ENCODE measurements at regions not wholly inside any gene's neighbourhood (a gene's known extent, or its start where the extent isn't known, plus 50 kb on each side); places are given as distances from the start of the nearest gene placed in this dataset.

DNA sequence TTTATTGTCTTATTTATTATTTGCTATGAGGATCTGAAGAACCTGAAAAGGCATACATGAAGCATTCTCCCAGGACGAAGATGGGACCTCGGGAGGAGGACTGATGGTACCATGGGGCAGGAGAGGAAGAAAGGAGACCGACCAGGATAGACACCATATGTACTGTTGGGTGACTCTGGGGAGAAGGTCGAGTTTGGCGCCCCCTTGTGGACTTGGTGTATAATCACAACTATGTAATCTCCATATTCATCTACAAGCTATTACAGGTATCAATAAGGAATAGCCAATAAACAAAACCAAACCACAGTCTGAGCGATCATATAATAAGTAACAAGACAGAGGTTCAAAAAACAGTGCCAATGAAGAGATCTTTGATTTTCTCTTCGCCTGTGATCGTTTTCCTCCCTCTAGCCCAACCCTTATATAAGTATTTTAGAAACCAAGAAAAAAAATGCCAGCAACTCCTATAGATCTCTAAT is 139.1 kb downstream of the SPTSSA start:
- TF ChIP-seq, protein P1, sequence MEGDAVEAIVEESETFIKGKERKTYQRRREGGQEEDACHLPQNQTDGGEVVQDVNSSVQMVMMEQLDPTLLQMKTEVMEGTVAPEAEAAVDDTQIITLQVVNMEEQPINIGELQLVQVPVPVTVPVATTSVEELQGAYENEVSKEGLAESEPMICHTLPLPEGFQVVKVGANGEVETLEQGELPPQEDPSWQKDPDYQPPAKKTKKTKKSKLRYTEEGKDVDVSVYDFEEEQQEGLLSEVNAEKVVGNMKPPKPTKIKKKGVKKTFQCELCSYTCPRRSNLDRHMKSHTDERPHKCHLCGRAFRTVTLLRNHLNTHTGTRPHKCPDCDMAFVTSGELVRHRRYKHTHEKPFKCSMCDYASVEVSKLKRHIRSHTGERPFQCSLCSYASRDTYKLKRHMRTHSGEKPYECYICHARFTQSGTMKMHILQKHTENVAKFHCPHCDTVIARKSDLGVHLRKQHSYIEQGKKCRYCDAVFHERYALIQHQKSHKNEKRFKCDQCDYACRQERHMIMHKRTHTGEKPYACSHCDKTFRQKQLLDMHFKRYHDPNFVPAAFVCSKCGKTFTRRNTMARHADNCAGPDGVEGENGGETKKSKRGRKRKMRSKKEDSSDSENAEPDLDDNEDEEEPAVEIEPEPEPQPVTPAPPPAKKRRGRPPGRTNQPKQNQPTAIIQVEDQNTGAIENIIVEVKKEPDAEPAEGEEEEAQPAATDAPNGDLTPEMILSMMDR (IDR thresholded peaks at IDR 0.05) = peak; percentile 45 to 59 (median 56)
- no peak for TF ChIP-seq POLR2AphosphoS5 (IDR thresholded peaks at IDR 0.05)
